ENCODE measurements at regions not wholly inside any gene's neighbourhood (a gene's known extent, or its start where the extent isn't known, plus 50 kb on each side); places are given as distances from the start of the nearest gene placed in this dataset.

GRCh38 chr3:66851894-66852613 is 146.1 kb upstream of the KBTBD8 start:
- no peak overlapping the region for H3K4me2 ChIP-seq (ENCODE audit: insufficient read depth, low read length)
- FAIRE-seq (no peak), ATAC-seq (no peak), DNase-seq (ENCODE audit: extremely low read depth in 1 of 4, low spot score in 3 of 4) (no peak)
- H3K27me3 ChIP-seq (ENCODE audit: control insufficient read depth in 2 of 2, insufficient read depth in 2 of 2, low read length in 2 of 2) = peaks cover 0 to 3% of the 10 kb centered on the region in 2 experiments; a peak in 1 of 5 replicates
- no peaks in the 10 kb centered on the region for H4K20me1 ChIP-seq (replicated peaks; ENCODE audit: control insufficient read depth, insufficient read depth, low read length)
- 3% methylated on average over 4 of the region's 5 CpGs for WGBS (ENCODE audit: insufficient coverage, low coverage, missing lambda C conversion rate)
- ChIA-PET CTCF (ENCODE audit: low intra/inter-chr PET ratio) (no interaction called here), POLR2A (no interaction called here)
- no peaks in the 10 kb centered on the region for H3K9me1 ChIP-seq (ENCODE audit: control insufficient read depth, insufficient read depth, low read length)
- H2AFZ ChIP-seq (ENCODE audit: low read depth, low read length) = no peak overlapping the region
- no peaks in the 10 kb centered on the region for H3K79me2 ChIP-seq (ENCODE audit: control insufficient read depth, insufficient read depth, low read length)
- H3K27ac ChIP-seq (ENCODE audit: extremely low read depth, low read depth, low read length) = no peak overlapping the region
- no peaks in the 10 kb centered on the region for H3K36me3 ChIP-seq (ENCODE audit: control insufficient read depth, insufficient read depth, low read length)
- H3K4me3 ChIP-seq = no peak overlapping the region
- no peaks in the 10 kb centered on the region for H3K4me1 ChIP-seq (replicated peaks in 1 of 2; ENCODE audit: control insufficient read depth in 2 of 2, insufficient read depth in 2 of 2, low read length in 2 of 2)
- intact Hi-C loops (cut with micrococcal nuclease) = no loop called here
- in situ Hi-C loops (cut with MboI) = no loop called here
- no peaks in the 10 kb centered on the region for H3K9me3 ChIP-seq (replicated peaks; ENCODE audit: control insufficient read depth, insufficient read depth, low read depth, low read length)
- no TSS peak for BruUV-seq (replicated peaks)
- no peak overlapping the region for H3K9ac ChIP-seq (ENCODE audit: insufficient read depth in 1 of 2, low read depth in 2 of 2, low read length in 2 of 2)
- no peak for TF ChIP-seq BRCA1 (IDR thresholded peaks at IDR 0.05)
- no peak for TF ChIP-seq BRCA1 (CRISPR knock-in tag; IDR thresholded peaks at IDR 0.05)
- TF ChIP-seq FOXK1 (CRISPR knock-in tag; IDR thresholded peaks at IDR 0.05; ENCODE audit: borderline replicate concordance) = no peak
- no peak for TF ChIP-seq AFF1 (IDR thresholded peaks at IDR 0.05; ENCODE audit: low read depth in 1 of 2, partially characterized antibody in 2 of 2)
- no peak for TF ChIP-seq ZNF740 (CRISPR knock-in tag; IDR thresholded peaks at IDR 0.05)
- no peak for TF ChIP-seq ZNF740 (tag; IDR thresholded peaks at IDR 0.05)
- TF ChIP-seq OTX1 (CRISPR knock-in tag; IDR thresholded peaks at IDR 0.05) = no peak
- no peak for TF ChIP-seq CHD1 (IDR thresholded peaks at IDR 0.05; ENCODE audit: low read length)
- TF ChIP-seq ILK (tag; IDR thresholded peaks at IDR 0.05; ENCODE audit: borderline replicate concordance, low read depth) = no peak
- TF ChIP-seq ERF (CRISPR knock-in tag; IDR thresholded peaks at IDR 0.05) = no peak
- no peak for TF ChIP-seq FIP1L1 (IDR thresholded peaks at IDR 0.05; ENCODE audit: low read depth, low read length, poor library complexity, severe bottlenecking)
- no peak for TF ChIP-seq ZBTB34 (CRISPR knock-in tag; IDR thresholded peaks at IDR 0.05)
- no peak for TF ChIP-seq FOXA1 (IDR thresholded peaks at IDR 0.05; ENCODE audit: borderline replicate concordance)
- TF ChIP-seq E4F1 (CRISPR knock-in tag; IDR thresholded peaks at IDR 0.05; ENCODE audit: borderline replicate concordance) = no peak
